Posterior vena cava (tissue), 2 donors: ENCODE measurements at regions not wholly inside any gene's neighbourhood (a gene's known extent, or its start where the extent isn't known, plus 50 kb on each side); places are given as distances from the start of the nearest gene placed in this dataset.

ENCODE experiments used
- DNase-seq: peaks from one replicate; pipeline ENCODE4 v3.0.0-alpha.2; 2020; ENCODE audit warnings: low spot score
- intact Hi-C, 2 donors: fragments of 100-400 bp; cut with DNase I; formaldehyde crosslinking; loops; one replicate each; pipeline versions ENCODE4 v1.14.1 to v1.14.2; 2022 to 2023
- donor health status: DM: yes; HTN: yes; CAD: no.
- donor health status: DM: yes; HTN: yes; CAD: no.

GRCh38 chr14:100475268-100475667 is 111.9 kb downstream of the BEGAIN start:
- no peak for DNase-seq
- intact Hi-C loops, result no loop called here

GRCh38 chr14:100476012-100476822 is 111.0 kb downstream of the BEGAIN start:
- no peak for DNase-seq
- intact Hi-C loops, result no loop called here

GRCh38 chr14:100484531-100485267 is 102.5 kb downstream of the BEGAIN start:
- DNase-seq, result no peak
- intact Hi-C loops, result no loop called here

GRCh38 chr14:100486025-100486828 is 101.0 kb downstream of the BEGAIN start:
- intact Hi-C loops, result no loop called here

More at GRCh38 chr14:100486025-100486828, 101.0 kb downstream of the BEGAIN start:
- peak; percentile 90 for DNase-seq
